ENCODE measurements at regions not wholly inside any gene's neighbourhood (a gene's known extent, or its start where the extent isn't known, plus 50 kb on each side); places are given as distances from the start of the nearest gene placed in this dataset.

DNA sequence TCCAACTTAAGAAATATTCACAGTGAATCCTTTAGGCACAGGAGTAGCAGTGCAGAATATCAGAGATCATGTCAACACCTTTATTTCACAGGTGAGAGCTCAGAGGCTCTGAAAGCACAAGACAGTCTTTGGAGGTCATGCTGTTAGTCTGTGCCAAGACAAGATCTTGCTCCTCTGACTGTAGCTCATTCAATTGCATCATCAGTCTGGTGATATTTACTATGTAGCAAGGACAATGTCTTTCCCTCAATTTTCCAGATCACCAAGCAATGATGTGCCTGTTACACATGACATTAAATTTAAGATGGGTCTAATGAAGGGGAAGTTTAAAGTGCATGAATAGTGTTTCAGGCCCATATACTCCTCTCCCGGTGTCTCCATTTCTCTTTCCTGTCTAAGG, 277.5 kb downstream of the IL15 start:
- H3K4me3 ChIP-seq (ENCODE audit: low read depth, poor library complexity, severe bottlenecking), result no peak overlapping the region
- whole genome bisulfite sequencing, 2 donors, result 95% methylated on average over 1 of the region's 1 CpG
- no peak for TF ChIP-seq POLR2A (IDR thresholded peaks at IDR 0.05)
- TF ChIP-seq, protein P1, sequence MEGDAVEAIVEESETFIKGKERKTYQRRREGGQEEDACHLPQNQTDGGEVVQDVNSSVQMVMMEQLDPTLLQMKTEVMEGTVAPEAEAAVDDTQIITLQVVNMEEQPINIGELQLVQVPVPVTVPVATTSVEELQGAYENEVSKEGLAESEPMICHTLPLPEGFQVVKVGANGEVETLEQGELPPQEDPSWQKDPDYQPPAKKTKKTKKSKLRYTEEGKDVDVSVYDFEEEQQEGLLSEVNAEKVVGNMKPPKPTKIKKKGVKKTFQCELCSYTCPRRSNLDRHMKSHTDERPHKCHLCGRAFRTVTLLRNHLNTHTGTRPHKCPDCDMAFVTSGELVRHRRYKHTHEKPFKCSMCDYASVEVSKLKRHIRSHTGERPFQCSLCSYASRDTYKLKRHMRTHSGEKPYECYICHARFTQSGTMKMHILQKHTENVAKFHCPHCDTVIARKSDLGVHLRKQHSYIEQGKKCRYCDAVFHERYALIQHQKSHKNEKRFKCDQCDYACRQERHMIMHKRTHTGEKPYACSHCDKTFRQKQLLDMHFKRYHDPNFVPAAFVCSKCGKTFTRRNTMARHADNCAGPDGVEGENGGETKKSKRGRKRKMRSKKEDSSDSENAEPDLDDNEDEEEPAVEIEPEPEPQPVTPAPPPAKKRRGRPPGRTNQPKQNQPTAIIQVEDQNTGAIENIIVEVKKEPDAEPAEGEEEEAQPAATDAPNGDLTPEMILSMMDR (IDR thresholded peaks at IDR 0.05), result no peak
- DNase-seq (ENCODE audit: low spot score in 2 of 2), result no peak
- intact Hi-C loops (cut with DNase I; ENCODE audit: low total_unique reads), result no loop called here

DNA sequence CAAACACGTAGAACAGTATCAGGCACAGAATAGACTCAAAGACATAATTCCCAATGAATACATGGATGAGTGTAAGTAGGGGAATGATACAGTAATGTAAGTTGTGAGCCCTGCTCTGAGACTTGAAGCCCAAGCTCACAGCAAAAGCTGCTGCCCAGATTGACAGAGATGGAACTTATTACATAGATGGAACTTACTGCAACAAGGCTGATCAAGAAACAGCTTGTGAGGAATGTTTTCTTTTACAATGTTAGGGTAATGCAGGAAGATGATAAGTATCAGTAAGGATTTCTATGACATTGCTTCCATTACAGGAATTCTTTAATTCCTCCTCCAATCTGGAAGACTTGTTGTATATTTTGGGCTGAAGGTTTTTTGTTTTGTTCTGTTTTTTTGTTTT, 278.4 kb downstream of the IL15 start:
- DNase-seq (ENCODE audit: low spot score in 2 of 2), result no peak
- 74 to 85% methylated on average over 1 of the region's 1 CpG for WGBS, 2 donors
- TF ChIP-seq, protein P1 (IDR thresholded peaks at IDR 0.05), result no peak
- no peak for TF ChIP-seq POLR2A (IDR thresholded peaks at IDR 0.05)
- intact Hi-C loops (cut with DNase I; ENCODE audit: low total_unique reads), result no loop called here
- no peak overlapping the region for H3K4me3 ChIP-seq (ENCODE audit: low read depth, poor library complexity, severe bottlenecking)

DNA sequence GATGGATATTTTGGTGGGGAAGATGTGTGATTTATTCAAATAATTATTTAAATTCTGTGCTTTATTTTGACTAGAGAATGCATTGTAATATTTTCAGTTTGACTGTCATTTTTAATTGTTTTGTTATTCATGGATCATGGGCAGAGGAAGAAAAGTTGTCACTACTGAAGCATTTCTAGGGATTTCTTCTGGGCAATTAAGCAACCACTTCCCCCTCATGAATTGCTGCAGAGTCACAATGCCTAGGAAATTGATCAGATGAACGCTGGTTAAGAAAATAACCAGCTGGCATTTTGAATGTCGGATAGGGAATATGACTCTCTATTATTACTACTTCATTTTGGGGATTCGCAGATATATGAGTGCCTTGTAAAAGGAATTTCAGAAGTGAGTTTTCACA, 283.3 kb downstream of the IL15 start:
- WGBS, 2 donors, result 75 to 77% methylated on average over 3 of the region's 3 CpGs
- no peak for DNase-seq (ENCODE audit: low spot score in 2 of 2)
- no peak overlapping the region for H3K4me3 ChIP-seq (ENCODE audit: low read depth, poor library complexity, severe bottlenecking)
- TF ChIP-seq, protein P1 (IDR thresholded peaks at IDR 0.05), result no peak
- no peak for TF ChIP-seq POLR2A (IDR thresholded peaks at IDR 0.05)
- intact Hi-C loops (cut with DNase I; ENCODE audit: low total_unique reads), result no loop called here

DNA sequence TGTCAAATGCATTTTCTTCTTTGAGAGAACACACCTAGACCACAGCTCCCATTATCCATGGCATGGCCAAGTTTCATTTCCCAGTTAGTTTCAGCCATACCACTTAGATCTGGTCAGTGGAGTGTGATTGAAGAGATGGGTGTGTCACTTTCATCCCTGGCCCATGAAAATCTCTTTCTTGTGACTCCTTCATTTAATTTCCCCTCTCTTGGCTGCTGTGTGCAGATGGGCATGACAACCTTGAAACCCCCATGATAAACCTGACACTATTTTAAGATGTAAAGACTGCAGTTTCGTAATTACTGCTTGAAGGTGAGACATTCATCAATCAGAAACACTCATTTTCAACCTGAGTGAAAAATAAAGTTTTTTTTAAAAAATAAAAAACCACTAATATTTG, 284.9 kb downstream of the IL15 start:
- H3K4me3 ChIP-seq (ENCODE audit: low read depth, poor library complexity, severe bottlenecking), result no peak overlapping the region
- WGBS, 2 donors, result 79 to 87% methylated on average over 1 of the region's 1 CpG
- TF ChIP-seq, protein P1 (IDR thresholded peaks at IDR 0.05), result no peak
- no peak for TF ChIP-seq POLR2A (IDR thresholded peaks at IDR 0.05)
- DNase-seq (ENCODE audit: low spot score in 2 of 2), result no peak
- intact Hi-C loops (cut with DNase I; ENCODE audit: low total_unique reads), result no loop called here

DNA sequence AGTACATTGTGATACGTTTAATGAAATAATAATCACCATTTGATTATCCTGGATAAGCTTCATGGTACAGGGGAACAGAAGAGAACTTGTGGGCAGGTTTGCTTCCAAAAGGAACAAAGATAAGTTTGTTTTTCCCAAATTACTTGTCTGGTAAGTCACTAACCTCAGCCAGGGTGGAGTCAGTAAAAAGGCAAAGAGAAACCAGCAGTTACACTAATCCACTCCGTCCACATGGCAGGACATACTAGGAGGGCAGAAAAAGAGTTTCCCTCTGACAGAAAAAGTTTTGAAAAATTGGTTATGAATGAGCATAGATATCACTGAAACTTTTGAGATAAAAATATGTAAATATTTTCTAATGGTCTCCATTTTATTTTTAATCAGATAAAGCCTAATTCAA, 285.9 kb downstream of the IL15 start:
- intact Hi-C loops (cut with DNase I; ENCODE audit: low total_unique reads), result no loop called here
- WGBS, 2 donors, result 70 to 78% methylated on average over 2 of the region's 2 CpGs
- no peak for DNase-seq (ENCODE audit: low spot score in 2 of 2)
- no peak overlapping the region for H3K4me3 ChIP-seq (ENCODE audit: low read depth, poor library complexity, severe bottlenecking)
- TF ChIP-seq, protein P1 (IDR thresholded peaks at IDR 0.05), result no peak

DNA sequence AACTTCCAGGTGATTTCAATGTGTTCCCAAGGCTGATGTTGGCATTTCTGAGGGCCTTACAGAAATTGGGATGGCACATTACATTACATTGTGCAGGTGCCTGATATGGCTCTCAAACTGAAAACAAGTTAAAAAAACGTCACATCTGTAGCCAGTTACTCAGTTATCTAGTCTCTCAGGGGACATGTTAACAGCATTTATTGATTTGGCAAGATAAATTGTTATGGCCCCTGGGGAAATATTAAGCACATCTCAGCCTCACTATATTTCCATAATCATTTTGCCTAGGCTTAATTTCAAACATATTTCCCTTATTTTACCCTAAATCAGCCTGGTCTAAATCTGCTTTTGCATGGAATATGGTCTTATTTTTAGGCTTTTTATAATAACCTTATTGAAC, 290.0 kb downstream of the IL15 start:
- DNase-seq (ENCODE audit: low spot score in 2 of 2), result no peak
- TF ChIP-seq, protein P1 (IDR thresholded peaks at IDR 0.05), result no peak
- no peak for TF ChIP-seq POLR2A (IDR thresholded peaks at IDR 0.05)
- intact Hi-C loops (cut with DNase I; ENCODE audit: low total_unique reads), result no loop called here
- WGBS, 2 donors, result 0 to 19% methylated on average over 1 of the region's 1 CpG
- H3K4me3 ChIP-seq (ENCODE audit: low read depth, poor library complexity, severe bottlenecking), result no peak overlapping the region

All from lower leg skin (tissue), 4 donors.